Dedifferentiated amniotic fluid mesenchymal stem cell (primary cell): ENCODE measurements at regions not wholly inside any gene's neighbourhood (a gene's known extent, or its start where the extent isn't known, plus 50 kb on each side); places are given as distances from the start of the nearest gene placed in this dataset.

Source experiments
- DNase-seq: peaks from one replicate; pipeline ENCODE4 v3.0.0-alpha.2; 2016; ENCODE audit errors: extremely low spot score

DNA sequence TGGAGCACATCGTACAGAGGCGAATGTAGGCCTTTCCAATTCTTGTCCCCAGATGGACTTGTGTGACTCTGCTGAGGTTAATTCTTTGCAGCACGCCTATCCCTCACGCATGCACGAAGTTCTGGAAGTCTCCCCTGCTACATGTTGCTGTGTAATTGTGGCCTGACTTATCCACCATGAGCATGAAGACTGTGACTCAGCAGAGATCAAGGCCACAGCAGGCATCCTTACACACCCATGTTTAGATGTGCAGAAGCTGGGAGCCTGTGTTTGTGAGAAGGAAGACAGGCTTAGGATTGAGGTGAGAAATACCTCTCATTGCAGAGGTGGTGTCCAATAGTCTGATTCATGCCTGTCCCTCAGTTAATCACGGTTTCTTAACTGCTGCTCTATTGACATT lies 135.6 kb downstream of the ICE1 start:
- no peak for DNase-seq

DNA sequence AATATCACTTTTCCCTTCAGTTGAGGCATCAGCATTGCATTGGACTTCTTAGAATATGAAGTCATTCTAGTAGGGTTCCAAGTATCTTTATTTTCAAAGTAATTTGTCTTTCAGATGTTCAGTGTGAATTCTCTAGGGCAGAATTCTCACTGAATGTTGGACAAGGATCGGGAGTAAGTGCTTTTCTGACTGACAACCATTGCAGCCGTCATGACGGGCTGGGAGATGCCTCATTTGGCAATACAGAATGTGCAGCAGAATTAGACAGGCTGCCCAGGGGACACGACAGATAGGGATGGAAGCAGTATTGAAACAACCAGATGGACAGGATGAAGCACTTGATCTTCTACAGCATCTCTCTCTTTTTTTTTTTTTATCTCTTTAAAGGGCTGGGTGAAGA lies 129.0 kb downstream of the ICE1 start:
- no peak for DNase-seq

DNA sequence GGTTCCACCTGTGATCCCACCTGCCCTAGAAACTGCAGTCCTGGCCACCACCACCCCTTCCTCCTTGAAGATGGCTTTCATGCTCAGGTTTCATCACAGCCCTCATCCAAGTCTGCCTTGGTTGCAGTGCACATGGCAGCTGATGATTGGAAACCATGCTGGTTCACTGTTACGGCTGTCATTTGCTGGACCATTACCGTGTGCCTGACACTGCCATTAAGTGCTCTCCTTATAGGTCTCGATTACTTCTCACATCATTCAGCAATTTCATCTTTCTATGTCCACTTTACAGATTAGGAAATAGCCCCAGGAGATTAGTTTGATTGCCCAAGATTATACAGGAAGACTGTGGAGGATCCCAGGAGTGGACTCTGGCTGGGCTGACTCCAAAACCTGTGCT lies 123.9 kb downstream of the ICE1 start:
- DNase-seq: no peak

DNA sequence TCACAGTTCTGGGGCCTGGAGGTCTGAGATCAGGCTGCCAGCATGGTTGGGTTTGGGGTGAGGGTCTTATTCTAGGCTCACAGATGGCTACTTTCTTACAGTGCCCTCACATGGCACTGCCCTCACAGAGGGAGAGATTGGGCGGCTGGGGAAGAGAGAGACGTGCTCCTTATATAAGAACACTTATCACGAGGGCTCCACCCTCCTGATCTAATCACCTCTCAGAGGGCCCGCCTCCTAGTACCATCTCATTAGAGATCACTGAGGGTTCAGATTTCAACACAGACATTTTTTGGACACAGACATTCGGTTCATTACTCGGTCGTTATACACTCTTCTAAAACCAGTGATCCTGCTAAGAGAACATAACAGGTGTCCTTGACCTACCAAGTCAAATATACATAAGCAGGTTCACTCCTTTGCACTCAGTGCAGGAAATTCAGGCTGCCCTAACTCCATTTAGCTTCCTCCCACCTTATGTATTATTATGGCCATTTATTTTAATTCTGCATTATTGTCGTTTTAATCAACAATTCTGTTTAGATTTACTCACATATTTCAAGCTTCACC lies 121.7 kb downstream of the ICE1 start:
- DNase-seq: no peak

DNA sequence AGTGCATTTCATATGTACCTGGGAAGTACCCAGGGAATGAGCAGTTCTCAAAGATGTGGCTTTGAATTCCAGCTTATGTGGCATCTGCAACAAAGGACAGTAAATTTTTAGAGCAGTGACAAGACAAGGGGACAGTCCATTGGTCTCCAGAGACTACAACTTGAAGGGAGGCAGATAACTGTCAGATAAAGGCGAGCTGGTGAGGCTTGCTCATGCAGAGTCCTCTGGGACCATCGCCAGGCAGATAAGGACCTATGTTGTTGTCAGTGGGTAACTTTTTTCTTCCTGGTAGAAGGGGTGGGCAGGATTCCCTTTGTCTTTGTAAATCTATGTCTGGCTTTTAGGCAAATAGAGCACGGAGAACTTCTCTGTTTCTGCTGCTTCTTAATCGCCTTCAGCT lies 120.2 kb downstream of the ICE1 start:
- DNase-seq: no peak

DNA sequence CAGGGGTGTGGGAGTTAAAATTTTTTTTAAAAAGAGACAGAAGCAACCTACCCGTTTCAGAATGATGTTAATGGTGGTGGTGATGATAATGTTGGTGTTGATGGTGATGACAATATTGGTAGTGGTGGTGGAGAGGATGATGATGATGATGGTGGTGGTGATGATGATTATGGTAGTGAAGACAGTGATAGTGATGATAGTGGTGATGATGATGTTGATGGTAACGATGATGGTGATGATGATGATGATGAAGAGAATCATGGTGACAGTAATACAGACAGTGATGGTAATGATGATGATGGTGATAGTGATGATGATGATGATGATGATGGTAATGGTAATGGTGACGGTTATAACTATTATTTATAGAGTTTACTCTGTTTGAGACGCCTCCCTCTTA lies 117.6 kb downstream of the ICE1 start:
- DNase-seq: no peak
